Medulla oblongata (tissue), 1 donor: ENCODE measurements at regions not wholly inside any gene's neighbourhood (a gene's known extent, or its start where the extent isn't known, plus 50 kb on each side); places are given as distances from the start of the nearest gene placed in this dataset.
A peak's percentile ranks its signal among the peaks of the same experiment; 100 is the strongest.

Experiments used
- DNase-seq: peaks from one replicate; pipeline ENCODE4 v3.0.0-alpha.2; 2015; ENCODE audit errors: extremely low spot score

- no peak for DNase-seq
Measured at GRCh38 chr15:79186616-79187015, 95.9 kb upstream of the ANKRD34C start.

DNA sequence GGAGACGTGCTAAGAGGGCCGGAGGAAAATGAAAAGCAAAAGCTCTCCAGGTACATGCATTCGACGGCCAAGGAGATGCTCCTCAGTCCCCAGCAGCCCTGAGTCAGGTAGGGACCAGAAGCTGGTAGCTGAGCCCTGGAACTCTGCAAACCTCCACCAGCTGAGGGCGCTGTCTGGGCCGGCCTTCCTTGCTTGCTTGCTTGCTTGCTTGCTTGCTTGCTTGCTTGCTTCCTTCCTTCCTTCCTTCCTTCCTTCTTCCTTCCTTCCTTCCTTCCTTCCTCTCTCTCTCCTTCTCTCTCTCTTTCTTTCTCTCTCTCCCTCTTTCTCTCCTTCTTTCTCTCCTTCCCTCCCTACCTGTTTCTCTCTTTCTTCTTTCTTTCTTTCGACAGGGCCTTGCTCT, 94.6 kb upstream of the RASGRF1 start:
- no peak for DNase-seq

DNA sequence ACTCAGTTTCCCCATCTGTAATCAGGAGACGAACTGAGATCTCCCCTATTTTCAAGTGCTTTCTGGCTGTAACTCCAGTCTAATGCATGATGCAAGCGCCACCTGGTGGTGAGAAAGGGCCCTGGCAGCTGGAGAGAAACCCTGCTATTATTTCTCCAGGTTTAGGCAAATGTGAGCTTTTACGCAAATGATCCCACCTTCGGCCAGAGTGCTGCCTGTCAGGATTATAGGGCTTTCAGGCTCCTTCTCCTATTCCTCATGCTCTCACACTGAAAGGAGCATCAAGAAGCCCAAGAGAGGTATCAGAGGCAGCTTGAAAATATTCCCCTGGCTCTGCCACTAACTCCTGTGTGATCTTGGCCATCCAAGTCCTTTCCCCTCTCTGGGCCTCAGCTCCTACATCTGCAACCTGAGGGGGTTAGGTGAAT, 93.9 kb upstream of the RASGRF1 start:
- peak; percentile 89 for DNase-seq

GRCh38 chr15:79180318-79180717, 89.7 kb upstream of the RASGRF1 start:
- DNase-seq = no peak

DNA sequence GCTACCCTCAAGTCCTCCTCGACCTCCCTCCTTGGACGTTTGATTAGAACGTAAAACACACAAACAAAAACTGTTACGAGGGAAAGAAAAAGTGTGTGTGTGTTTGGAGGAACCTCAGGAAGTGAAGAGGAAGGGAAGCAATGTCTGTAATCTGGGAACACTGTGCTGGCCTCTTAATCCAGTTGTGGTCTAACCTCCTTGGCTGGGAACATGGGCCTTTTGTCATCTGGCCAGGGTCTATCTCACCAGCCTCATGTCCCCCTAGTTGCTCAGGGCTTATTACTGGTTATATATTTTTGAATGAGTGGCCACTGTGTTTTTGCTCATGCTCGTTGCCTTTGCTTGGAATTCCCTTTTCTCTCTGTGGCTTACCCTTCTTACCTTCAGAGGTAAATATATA, 89.0 kb upstream of the RASGRF1 start:
- no peak for DNase-seq

DNA sequence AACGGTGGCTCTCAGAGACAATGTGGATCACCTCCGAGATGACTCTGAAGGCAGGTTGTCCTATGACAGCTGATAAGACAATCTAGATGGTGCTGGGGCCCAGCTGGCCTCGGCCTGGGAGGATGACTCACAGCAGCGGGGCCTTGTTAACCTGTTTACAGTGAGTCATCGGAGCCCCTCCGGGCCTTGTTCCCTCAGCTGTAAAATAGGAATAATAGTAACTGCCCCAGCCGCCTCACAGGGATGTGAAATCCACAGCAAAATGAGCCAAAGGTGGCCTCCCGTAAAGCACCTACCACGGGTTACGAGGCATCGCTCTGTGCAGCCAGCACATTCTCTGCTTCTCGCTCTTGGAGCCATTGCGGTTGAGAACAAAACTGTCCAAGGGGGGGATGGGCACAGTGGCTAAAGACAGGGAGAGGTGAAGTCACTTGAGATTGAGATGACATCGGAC, 88.6 kb upstream of the RASGRF1 start:
- no peak for DNase-seq

DNA sequence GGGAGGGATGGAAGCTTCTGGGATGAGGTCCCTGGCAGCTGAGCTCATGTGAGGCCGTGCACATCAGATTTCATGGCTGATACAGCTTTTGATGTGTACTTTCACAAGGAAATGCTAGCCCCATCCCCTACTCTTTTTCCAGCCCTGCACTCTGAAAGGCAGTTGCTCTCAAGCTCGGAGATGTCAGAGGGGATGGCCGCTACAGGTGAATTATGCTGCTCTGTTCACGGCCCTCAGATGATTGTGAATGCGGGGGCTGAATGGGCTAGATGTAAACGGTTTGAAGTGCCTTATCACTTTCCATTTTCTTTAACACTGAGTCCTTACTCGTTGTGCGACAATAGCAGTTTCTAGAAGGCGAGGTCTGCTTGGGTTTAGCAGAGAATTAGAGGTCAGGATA, 88.0 kb upstream of the RASGRF1 start:
- DNase-seq = no peak

GRCh38 chr15:79176151-79176550, 85.6 kb upstream of the RASGRF1 start:
- no peak for DNase-seq

DNA sequence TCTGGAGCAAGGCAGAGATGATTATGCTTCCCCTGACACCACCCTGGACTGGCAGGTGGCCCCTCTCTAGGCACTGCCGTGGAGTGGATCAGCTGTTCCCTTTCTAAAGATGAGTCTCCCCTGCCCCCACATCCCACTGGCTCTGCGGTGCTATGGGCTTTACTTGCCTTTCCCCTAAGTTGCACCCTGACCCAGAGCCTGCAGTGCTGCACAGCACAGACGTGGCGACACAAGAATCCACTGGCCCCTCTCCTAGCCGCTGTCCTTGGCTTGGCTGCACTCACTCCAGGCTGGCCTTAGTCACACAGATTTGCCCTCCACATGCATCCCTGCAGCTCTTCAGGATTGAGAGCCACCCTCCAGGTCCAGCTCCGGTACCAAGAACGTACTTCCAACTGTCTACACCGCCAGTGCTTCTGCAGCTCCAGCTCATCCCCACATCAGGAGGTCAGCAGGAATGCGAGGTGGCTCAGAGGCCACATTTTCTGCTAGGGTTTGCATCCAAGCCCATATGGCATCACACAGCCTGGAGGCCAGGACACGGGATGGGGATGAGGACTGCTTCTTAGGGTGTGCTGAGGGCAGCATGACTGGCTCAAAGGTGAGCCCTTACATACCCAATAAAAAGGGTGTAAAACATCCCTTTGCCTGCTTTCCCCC, 82.4 kb upstream of the RASGRF1 start:
- no peak for DNase-seq

DNA sequence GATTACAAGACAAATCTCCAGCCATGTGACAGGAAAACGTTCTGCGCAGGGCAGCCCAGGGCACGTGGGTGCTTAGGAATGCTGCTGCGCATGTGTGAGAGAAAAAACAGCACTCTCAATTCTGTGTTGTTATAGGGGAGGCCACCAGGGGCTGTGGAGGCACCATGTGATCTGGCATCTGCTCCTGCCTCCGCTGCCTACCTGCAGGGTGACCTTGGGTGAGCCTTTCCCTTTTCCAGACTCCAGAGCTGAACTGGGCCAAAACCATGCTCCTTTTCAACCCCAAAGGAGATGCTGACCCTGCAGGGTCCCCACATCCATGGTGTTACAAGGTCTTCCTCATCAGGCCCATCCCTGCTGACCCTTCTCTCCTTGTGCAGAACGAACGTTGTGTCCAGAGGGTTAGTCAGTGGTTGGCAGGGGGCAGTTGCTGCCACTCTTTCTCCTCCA, 81.5 kb upstream of the RASGRF1 start:
- DNase-seq = no peak

- no peak for DNase-seq
Measured at GRCh38 chr15:79171320-79172031, 80.9 kb upstream of the RASGRF1 start.

DNA sequence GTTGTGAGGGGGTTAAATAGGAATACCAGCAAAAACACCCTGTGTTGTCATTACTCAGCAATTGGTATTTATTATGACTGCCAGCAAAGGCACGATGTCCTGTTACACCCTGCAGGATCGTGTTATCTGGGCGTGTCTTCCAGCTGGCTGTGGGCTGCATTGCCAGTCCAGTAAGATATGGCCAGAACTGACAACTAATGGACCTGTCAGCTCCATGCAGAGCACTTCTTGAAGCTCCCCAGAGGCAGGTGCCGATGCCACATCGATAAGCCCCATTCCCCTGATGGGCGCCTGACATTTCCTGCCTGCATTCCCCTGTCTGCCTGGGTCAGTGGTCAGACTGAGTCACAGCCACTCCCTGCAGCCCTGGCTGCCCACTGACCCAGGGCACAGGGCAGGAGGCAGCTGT, 79.7 kb upstream of the RASGRF1 start:
- DNase-seq = no peak

GRCh38 chr15:79169526-79170133, 79.0 kb upstream of the RASGRF1 start:
- no peak for DNase-seq

GRCh38 chr15:79168922-79169456, 78.4 kb upstream of the RASGRF1 start:
- DNase-seq = peak; percentile 84

GRCh38 chr15:79167776-79168175, 77.2 kb upstream of the RASGRF1 start:
- DNase-seq = no peak

- DNase-seq = no peak
Measured at GRCh38 chr15:79166311-79166955, 75.9 kb upstream of the RASGRF1 start.

DNA sequence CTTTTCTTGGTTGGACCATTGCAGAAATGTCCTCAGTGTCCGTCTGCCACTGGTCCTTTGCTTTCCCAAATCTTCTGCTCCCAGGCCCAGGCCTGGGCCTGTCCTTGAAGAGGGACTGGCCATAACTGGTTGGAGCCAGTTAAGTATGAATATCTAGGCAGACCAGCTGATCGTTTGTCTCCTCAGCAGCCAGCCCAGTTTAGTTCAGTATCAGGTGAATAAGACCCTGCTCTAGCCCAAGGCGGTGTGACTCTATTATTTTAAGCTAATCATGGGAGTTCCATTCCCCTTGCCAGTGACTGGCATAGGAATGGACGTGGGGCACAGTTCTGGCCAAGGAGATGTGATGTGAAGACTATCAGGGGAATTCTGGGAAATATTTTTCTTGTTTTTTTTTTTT, 73.9 kb upstream of the RASGRF1 start:
- DNase-seq = no peak

DNA sequence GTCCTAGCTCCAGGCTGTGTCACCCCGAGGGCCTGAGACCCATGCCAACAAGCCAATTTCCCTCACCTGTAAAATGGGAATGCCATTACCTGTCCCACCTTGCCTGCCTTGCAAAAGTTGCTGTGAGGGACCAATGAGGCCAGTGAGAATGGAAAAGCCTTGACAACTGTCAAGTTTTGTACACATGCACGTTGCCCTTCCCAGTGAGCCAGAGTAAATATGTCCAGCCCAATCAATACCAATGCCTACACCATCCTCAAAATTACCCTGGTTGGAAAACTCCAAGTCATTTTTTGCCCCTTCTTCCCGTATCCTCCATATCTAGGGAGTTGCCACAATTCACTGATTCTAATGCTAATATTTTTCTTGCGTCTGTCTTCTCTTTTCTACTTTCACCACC, 73.5 kb upstream of the RASGRF1 start:
- DNase-seq = no peak

DNA sequence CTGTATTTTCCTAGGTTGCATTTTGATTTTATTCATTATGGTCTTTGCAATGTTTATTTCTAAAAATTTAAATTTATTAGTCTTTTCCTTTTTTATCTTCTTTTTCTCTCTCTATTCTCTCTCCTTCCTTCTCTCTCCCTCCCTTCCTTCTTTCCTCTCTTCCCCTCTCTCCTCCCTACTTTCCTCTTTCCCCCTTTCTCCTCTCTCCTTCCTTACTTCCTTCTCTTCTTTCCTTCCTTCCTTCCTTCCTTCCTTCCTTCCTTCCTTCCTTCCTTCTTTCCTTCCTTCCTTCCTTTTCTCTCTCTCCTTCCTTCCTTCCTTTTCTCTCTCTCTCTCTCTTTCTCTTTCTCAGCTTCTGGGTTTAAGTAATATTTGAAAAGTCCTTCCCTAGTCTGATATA, 72.8 kb upstream of the RASGRF1 start:
- no peak for DNase-seq

- no peak for DNase-seq
Measured at GRCh38 chr15:79161837-79162508, 71.4 kb upstream of the RASGRF1 start.

GRCh38 chr15:79160211-79160610, 69.6 kb upstream of the RASGRF1 start:
- no peak for DNase-seq
